ENCODE measurements at regions not wholly inside any gene's neighbourhood (a gene's known extent, or its start where the extent isn't known, plus 50 kb on each side); places are given as distances from the start of the nearest gene placed in this dataset.

DNA sequence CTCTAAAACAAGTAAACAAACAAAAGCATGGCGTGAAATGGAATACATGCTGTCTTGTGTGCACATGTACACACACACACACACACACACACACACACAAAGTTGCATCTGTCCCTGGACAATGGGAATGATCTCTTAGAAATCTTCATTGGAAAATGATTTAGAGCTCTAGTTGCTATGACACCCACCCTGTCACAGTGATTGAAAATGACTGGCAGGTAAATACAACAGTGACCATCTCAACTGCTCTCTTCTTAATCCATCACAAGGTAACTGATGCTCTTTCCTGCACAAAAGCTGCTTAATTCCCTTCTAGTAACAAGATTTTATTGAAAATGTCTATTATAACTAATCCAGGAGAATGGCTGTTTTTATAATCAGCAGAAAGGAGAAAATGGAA, 1011.7 kb upstream of the GYPC start:
- TF ChIP-seq, protein P1, sequence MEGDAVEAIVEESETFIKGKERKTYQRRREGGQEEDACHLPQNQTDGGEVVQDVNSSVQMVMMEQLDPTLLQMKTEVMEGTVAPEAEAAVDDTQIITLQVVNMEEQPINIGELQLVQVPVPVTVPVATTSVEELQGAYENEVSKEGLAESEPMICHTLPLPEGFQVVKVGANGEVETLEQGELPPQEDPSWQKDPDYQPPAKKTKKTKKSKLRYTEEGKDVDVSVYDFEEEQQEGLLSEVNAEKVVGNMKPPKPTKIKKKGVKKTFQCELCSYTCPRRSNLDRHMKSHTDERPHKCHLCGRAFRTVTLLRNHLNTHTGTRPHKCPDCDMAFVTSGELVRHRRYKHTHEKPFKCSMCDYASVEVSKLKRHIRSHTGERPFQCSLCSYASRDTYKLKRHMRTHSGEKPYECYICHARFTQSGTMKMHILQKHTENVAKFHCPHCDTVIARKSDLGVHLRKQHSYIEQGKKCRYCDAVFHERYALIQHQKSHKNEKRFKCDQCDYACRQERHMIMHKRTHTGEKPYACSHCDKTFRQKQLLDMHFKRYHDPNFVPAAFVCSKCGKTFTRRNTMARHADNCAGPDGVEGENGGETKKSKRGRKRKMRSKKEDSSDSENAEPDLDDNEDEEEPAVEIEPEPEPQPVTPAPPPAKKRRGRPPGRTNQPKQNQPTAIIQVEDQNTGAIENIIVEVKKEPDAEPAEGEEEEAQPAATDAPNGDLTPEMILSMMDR (IDR thresholded peaks at IDR 0.05): no peak
- TF ChIP-seq POLR2A (IDR thresholded peaks at IDR 0.05) (no peak), EP300 (IDR thresholded peaks at IDR 0.05) (no peak)
